Loucy (cell line): ENCODE measurements at regions not wholly inside any gene's neighbourhood (a gene's known extent, or its start where the extent isn't known, plus 50 kb on each side); places are given as distances from the start of the nearest gene placed in this dataset.
A peak's percentile ranks its signal among the peaks of the same experiment; 100 is the strongest.

ENCODE experiments used
- H2AFZ ChIP-seq: fragments of 200-600 bp; sonication (generic); 2 replicates; pipeline ENCODE4 v1.6.0; 2016; ENCODE audit warnings: antibody characterized with exemption, mild to moderate bottlenecking, low read length, moderate library complexity
- H3F3A ChIP-seq: fragments of 200-600 bp; 2 replicates; pipeline ENCODE4 v1.6.0; 2016; ENCODE audit warnings: antibody characterized with exemption, low read depth, mild to moderate bottlenecking
- H3K27me3 ChIP-seq: fragments of 200-600 bp; sonication (generic); 2 replicates; pipeline ENCODE4 v1.6.1; 2014; ENCODE audit warnings: low read length, mild to moderate bottlenecking; ENCODE audit not compliant: insufficient read depth, poor library complexity, severe bottlenecking
- H3K36me3 ChIP-seq: fragments of 200-600 bp; sonication (generic); 2 replicates; pipeline ENCODE4 v1.6.1; 2016; ENCODE audit warnings: low read length; ENCODE audit not compliant: insufficient read depth
- H3K4me1 ChIP-seq: fragments of 200-600 bp; sonication (generic); 2 replicates; pipeline ENCODE4 v1.5.1; 2014; ENCODE audit warnings: low read length, mild to moderate bottlenecking; ENCODE audit not compliant: insufficient read depth, poor library complexity, severe bottlenecking
- H3K4me2 ChIP-seq: fragments of 200-600 bp; sonication (generic); 2 replicates; pipeline ENCODE4 v1.6.0; 2014; ENCODE audit warnings: antibody characterized with exemption, low read length, low read depth, mild to moderate bottlenecking; ENCODE audit not compliant: poor library complexity, severe bottlenecking
- H3K4me3 ChIP-seq: fragments of 200-600 bp; sonication (generic); 2 replicates; pipeline ENCODE4 v1.5.1; 2014; ENCODE audit warnings: low read length, mild to moderate bottlenecking, mixed read lengths; ENCODE audit not compliant: poor library complexity, severe bottlenecking
- H3K79me2 ChIP-seq: fragments of 200-600 bp; sonication (generic); 2 replicates; pipeline ENCODE4 v1.6.1; 2014; ENCODE audit warnings: low read length; ENCODE audit not compliant: insufficient read depth
- H3K9ac ChIP-seq: fragments of 200-600 bp; sonication (generic); 2 replicates; pipeline ENCODE4 v1.6.0; 2014; ENCODE audit warnings: mild to moderate bottlenecking, low read depth, low read length, moderate library complexity; ENCODE audit not compliant: poor library complexity, severe bottlenecking
- H3K9me2 ChIP-seq: fragments of 200-600 bp; sonication (generic); replicated peaks from 2 replicates; pipeline ENCODE4 v1.6.1; 2016; ENCODE audit warnings: low read depth, low read length, mixed read lengths
- H3K9me3 ChIP-seq: fragments of 200-600 bp; sonication (generic); 2 replicates; pipeline ENCODE4 v1.6.1; 2014; ENCODE audit warnings: mild to moderate bottlenecking, antibody characterized with exemption, low read length, low read depth; ENCODE audit not compliant: insufficient read depth
- H4K20me1 ChIP-seq: fragments of 200-600 bp; sonication (generic); 2 replicates; pipeline ENCODE4 v1.6.0; 2014; ENCODE audit warnings: antibody characterized with exemption, low read length, mild to moderate bottlenecking; ENCODE audit not compliant: insufficient read depth, poor library complexity, severe bottlenecking
- CTCF ChIP-seq: fragments of 200-600 bp; sonication (generic); conservative IDR thresholded peaks from 2 replicates; pipeline ENCODE4 v1.5.1; 2014; ENCODE audit warnings: mild to moderate bottlenecking, antibody characterized with exemption, low read length
- EZH2phosphoT487 ChIP-seq: fragments of 200-600 bp; IDR thresholded peaks from 2 replicates; pipeline ENCODE4 v1.6.1; 2018; ENCODE audit warnings: antibody characterized with exemption, mild to moderate bottlenecking, moderate library complexity, borderline replicate concordance

GRCh38 chrX:134171661-134172587 lies 65.1 kb upstream of the CCDC160 start:
- peaks cover 10% of the 10 kb centered on the region for H3K27me3 ChIP-seq

GRCh38 chrX:134172588-134173259 lies 64.3 kb upstream of the CCDC160 start:
- peak overlapping the region; percentile 83 for H3K4me2 ChIP-seq
- no peaks in the 10 kb centered on the region for H3F3A ChIP-seq
- H3K9ac ChIP-seq, result peak overlapping the region; percentile 72

More at GRCh38 chrX:134171661-134172587, 65.1 kb upstream of the CCDC160 start:
- Histone ChIP-seq H3K79me2 (peaks cover 12% of the 10 kb centered on the region), H3K4me3 (peak overlapping the region; percentile 81), H4K20me1 (no peaks in the 10 kb centered on the region), H2AFZ (peak overlapping the region; percentile 93), H3K4me1 (peaks cover 5% of the 10 kb centered on the region), H3K9ac (peak overlapping the region; percentile 72), H3K4me2 (peak overlapping the region; percentile 83), H3F3A (no peaks in the 10 kb centered on the region), H3K36me3 (no peaks in the 10 kb centered on the region), H3K9me3 (no peaks in the 10 kb centered on the region), H3K9me2 (no peaks in the 10 kb centered on the region)
- TF ChIP-seq EZH2phosphoT487, result no peak
- TF ChIP-seq CTCF, result no peak

More at GRCh38 chrX:134172588-134173259, 64.3 kb upstream of the CCDC160 start:
- Histone ChIP-seq H4K20me1 (no peaks in the 10 kb centered on the region), H3K9me2 (no peaks in the 10 kb centered on the region), H3K36me3 (no peaks in the 10 kb centered on the region), H3K4me3 (peak overlapping the region; percentile 81), H3K9me3 (no peaks in the 10 kb centered on the region), H3K27me3 (peaks cover 10% of the 10 kb centered on the region), H3K79me2 (peaks cover 12% of the 10 kb centered on the region), H3K4me1 (peaks cover 5% of the 10 kb centered on the region), H2AFZ (peak overlapping the region; percentile 93)
- no peak for TF ChIP-seq CTCF
- TF ChIP-seq EZH2phosphoT487, result no peak
